ENCODE measurements at regions not wholly inside any gene's neighbourhood (a gene's known extent, or its start where the extent isn't known, plus 50 kb on each side); places are given as distances from the start of the nearest gene placed in this dataset.

DNA sequence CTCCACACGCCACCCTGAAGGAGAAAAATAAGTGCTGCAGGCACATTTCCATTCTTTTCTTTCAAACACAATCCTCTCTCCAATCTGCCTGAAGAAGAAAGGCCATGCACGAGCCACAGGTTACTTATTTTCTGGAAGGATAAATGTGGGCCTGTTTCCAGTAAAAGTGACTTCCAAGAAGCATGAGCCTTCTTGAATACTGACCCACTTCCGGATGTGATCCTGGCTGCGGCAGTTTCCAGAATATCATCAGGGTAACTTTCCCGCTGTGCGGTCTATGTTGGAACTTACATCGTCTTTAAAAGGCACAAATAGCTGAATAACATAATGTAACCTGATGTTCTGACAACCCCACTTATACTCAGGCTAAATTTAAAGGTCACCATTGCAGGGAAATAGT lies 66.3 kb upstream of the TAPT1 start:
- no peaks in the 10 kb centered on the region for H3F3A ChIP-seq (replicated peaks; ENCODE audit: insufficient read depth)
- TF ChIP-seq, protein P1, sequence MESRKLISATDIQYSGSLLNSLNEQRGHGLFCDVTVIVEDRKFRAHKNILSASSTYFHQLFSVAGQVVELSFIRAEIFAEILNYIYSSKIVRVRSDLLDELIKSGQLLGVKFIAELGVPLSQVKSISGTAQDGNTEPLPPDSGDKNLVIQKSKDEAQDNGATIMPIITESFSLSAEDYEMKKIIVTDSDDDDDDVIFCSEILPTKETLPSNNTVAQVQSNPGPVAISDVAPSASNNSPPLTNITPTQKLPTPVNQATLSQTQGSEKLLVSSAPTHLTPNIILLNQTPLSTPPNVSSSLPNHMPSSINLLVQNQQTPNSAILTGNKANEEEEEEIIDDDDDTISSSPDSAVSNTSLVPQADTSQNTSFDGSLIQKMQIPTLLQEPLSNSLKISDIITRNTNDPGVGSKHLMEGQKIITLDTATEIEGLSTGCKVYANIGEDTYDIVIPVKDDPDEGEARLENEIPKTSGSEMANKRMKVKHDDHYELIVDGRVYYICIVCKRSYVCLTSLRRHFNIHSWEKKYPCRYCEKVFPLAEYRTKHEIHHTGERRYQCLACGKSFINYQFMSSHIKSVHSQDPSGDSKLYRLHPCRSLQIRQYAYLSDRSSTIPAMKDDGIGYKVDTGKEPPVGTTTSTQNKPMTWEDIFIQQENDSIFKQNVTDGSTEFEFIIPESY (IDR thresholded peaks at IDR 0.05; ENCODE audit: borderline replicate concordance, low read depth): no peak
- TF ChIP-seq SIN3A (IDR thresholded peaks at IDR 0.05; ENCODE audit: borderline replicate concordance, low read depth, low read length) (no peak), POLR2AphosphoS5 (IDR thresholded peaks at IDR 0.05; ENCODE audit: low read depth, low read length) (no peak), GATA2 (CRISPR knock-in tag; IDR thresholded peaks at IDR 0.05) (no peak), TAF1 (IDR thresholded peaks at IDR 0.05; ENCODE audit: borderline replicate concordance, low read depth, low read length) (no peak), YY1 (IDR thresholded peaks at IDR 0.05; ENCODE audit: low read depth) (no peak), TCF12 (IDR thresholded peaks at IDR 0.05) (no peak), FOXJ3 (CRISPR knock-in tag; IDR thresholded peaks at IDR 0.05) (no peak), EP300 (IDR thresholded peaks at IDR 0.05; ENCODE audit: borderline replicate concordance in 1 of 2, low read depth in 1 of 2, low read length in 1 of 2) (no peak), NFIC (IDR thresholded peaks at IDR 0.05; ENCODE audit: borderline replicate concordance) (no peak), ELF1 (IDR thresholded peaks at IDR 0.05) (no peak), RFX5 (IDR thresholded peaks at IDR 0.05; ENCODE audit: low read length) (no peak)
- TF ChIP-seq, protein P2, sequence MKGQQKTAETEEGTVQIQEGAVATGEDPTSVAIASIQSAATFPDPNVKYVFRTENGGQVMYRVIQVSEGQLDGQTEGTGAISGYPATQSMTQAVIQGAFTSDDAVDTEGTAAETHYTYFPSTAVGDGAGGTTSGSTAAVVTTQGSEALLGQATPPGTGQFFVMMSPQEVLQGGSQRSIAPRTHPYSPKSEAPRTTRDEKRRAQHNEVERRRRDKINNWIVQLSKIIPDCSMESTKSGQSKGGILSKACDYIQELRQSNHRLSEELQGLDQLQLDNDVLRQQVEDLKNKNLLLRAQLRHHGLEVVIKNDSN (IDR thresholded peaks at IDR 0.05; ENCODE audit: borderline replicate concordance, low read depth): no peak
- TF ChIP-seq, protein P3, sequence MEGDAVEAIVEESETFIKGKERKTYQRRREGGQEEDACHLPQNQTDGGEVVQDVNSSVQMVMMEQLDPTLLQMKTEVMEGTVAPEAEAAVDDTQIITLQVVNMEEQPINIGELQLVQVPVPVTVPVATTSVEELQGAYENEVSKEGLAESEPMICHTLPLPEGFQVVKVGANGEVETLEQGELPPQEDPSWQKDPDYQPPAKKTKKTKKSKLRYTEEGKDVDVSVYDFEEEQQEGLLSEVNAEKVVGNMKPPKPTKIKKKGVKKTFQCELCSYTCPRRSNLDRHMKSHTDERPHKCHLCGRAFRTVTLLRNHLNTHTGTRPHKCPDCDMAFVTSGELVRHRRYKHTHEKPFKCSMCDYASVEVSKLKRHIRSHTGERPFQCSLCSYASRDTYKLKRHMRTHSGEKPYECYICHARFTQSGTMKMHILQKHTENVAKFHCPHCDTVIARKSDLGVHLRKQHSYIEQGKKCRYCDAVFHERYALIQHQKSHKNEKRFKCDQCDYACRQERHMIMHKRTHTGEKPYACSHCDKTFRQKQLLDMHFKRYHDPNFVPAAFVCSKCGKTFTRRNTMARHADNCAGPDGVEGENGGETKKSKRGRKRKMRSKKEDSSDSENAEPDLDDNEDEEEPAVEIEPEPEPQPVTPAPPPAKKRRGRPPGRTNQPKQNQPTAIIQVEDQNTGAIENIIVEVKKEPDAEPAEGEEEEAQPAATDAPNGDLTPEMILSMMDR (IDR thresholded peaks at IDR 0.05): no peak
- TF ChIP-seq, protein P4, sequence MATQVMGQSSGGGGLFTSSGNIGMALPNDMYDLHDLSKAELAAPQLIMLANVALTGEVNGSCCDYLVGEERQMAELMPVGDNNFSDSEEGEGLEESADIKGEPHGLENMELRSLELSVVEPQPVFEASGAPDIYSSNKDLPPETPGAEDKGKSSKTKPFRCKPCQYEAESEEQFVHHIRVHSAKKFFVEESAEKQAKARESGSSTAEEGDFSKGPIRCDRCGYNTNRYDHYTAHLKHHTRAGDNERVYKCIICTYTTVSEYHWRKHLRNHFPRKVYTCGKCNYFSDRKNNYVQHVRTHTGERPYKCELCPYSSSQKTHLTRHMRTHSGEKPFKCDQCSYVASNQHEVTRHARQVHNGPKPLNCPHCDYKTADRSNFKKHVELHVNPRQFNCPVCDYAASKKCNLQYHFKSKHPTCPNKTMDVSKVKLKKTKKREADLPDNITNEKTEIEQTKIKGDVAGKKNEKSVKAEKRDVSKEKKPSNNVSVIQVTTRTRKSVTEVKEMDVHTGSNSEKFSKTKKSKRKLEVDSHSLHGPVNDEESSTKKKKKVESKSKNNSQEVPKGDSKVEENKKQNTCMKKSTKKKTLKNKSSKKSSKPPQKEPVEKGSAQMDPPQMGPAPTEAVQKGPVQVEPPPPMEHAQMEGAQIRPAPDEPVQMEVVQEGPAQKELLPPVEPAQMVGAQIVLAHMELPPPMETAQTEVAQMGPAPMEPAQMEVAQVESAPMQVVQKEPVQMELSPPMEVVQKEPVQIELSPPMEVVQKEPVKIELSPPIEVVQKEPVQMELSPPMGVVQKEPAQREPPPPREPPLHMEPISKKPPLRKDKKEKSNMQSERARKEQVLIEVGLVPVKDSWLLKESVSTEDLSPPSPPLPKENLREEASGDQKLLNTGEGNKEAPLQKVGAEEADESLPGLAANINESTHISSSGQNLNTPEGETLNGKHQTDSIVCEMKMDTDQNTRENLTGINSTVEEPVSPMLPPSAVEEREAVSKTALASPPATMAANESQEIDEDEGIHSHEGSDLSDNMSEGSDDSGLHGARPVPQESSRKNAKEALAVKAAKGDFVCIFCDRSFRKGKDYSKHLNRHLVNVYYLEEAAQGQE (IDR thresholded peaks at IDR 0.05; ENCODE audit: low read depth, low read length): no peak
- TF ChIP-seq, protein P5, sequence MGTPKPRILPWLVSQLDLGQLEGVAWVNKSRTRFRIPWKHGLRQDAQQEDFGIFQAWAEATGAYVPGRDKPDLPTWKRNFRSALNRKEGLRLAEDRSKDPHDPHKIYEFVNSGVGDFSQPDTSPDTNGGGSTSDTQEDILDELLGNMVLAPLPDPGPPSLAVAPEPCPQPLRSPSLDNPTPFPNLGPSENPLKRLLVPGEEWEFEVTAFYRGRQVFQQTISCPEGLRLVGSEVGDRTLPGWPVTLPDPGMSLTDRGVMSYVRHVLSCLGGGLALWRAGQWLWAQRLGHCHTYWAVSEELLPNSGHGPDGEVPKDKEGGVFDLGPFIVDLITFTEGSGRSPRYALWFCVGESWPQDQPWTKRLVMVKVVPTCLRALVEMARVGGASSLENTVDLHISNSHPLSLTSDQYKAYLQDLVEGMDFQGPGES (IDR thresholded peaks at IDR 0.05; ENCODE audit: low read depth, low read length): no peak
- TF ChIP-seq, protein P6, sequence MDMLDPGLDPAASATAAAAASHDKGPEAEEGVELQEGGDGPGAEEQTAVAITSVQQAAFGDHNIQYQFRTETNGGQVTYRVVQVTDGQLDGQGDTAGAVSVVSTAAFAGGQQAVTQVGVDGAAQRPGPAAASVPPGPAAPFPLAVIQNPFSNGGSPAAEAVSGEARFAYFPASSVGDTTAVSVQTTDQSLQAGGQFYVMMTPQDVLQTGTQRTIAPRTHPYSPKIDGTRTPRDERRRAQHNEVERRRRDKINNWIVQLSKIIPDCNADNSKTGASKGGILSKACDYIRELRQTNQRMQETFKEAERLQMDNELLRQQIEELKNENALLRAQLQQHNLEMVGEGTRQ (IDR thresholded peaks at IDR 0.05; ENCODE audit: borderline replicate concordance, low read depth, low read length): no peak

More for the DNA sequence above, 66.3 kb upstream of the TAPT1 start:
- no peak overlapping the region for H3K4me3 ChIP-seq (ENCODE audit: low read depth in 2 of 2, low read length in 1 of 2)
- no peak overlapping the region for H3K4me2 ChIP-seq
- no peak overlapping the region for H2AFZ ChIP-seq (ENCODE audit: low read depth)
- peaks cover 0 to 5% of the 10 kb centered on the region in 2 experiments; a peak in 2 of 4 replicates for H3K4me1 ChIP-seq (ENCODE audit: control insufficient read depth in 1 of 2, insufficient read depth in 2 of 2, low read depth in 1 of 2, low read length in 1 of 2)
- ChIA-PET CTCF (interaction anchor here (1.0 to 5.4 kb wide), 6 partner anchors 19 to 1155 kb away, joined by 3 to 40 read pairs (median 6); no protein-coding TSS in a partner anchor), POLR2A (no interaction called here)
- H3K9me2 ChIP-seq: no peaks in the 10 kb centered on the region
- no peaks in the 10 kb centered on the region for H3K27me3 ChIP-seq (ENCODE audit: insufficient read depth)
- WGBS (ENCODE audit: low lambda C conversion rate): 75% methylated on average over 7 of the region's 7 CpGs
- no peak overlapping the region for H3K9ac ChIP-seq
- H3K9me3 ChIP-seq: no peaks in the 10 kb centered on the region; the same call in 1 of the 2 replicates
- no peaks in the 10 kb centered on the region for H4K20me1 ChIP-seq (ENCODE audit: insufficient read depth)
- H3K79me2 ChIP-seq (ENCODE audit: insufficient read depth): no peaks in the 10 kb centered on the region
- H3K27ac ChIP-seq (ENCODE audit: low read depth in 2 of 2, low read length in 1 of 2): no peak overlapping the region
- no peaks in the 10 kb centered on the region for H3K36me3 ChIP-seq (replicated peaks in 1 of 2; ENCODE audit: control insufficient read depth in 1 of 2, insufficient read depth in 2 of 2, low read length in 1 of 2)
- DNase-seq: no peak

Data from SK-N-SH (cell line).